ENCODE measurements at regions not wholly inside any gene's neighbourhood (a gene's known extent, or its start where the extent isn't known, plus 50 kb on each side); places are given as distances from the start of the nearest gene placed in this dataset.

GRCh38 chr3:145411605-145412004, 749.4 kb downstream of the PLOD2 start:
- Histone ChIP-seq H2AFZ (ENCODE audit: control insufficient read depth, low read length) (no peak overlapping the region), H4K20me1 (ENCODE audit: control insufficient read depth, extremely low read depth, insufficient read depth, low read length) (no peaks in the 10 kb centered on the region), H3K9me1 (ENCODE audit: control insufficient read depth, extremely low read depth, insufficient read depth, low read length) (no peaks in the 10 kb centered on the region), H3K9me3 (ENCODE audit: control insufficient read depth, low read depth, low read length) (no peaks in the 10 kb centered on the region), H3K36me3 (ENCODE audit: control insufficient read depth in 2 of 2, extremely low read depth in 1 of 2, insufficient read depth in 2 of 2, low read length in 2 of 2) (no peaks in the 10 kb centered on the region), H3K9ac (ENCODE audit: control insufficient read depth, extremely low read depth, insufficient read depth, low read length) (no peak overlapping the region), H3K4me3 (ENCODE audit: control insufficient read depth in 2 of 3, extremely low read depth in 1 of 3, insufficient read depth in 2 of 3, low read depth in 1 of 3, low read length in 3 of 3) (no peak overlapping the region), H3K27me3 (ENCODE audit: control insufficient read depth, extremely low read depth, insufficient read depth, low read length) (no peaks in the 10 kb centered on the region), H3K79me2 (ENCODE audit: control insufficient read depth, insufficient read depth, low read length) (no peaks in the 10 kb centered on the region), H3K27ac (ENCODE audit: control insufficient read depth, insufficient read depth, low read length) (no peak overlapping the region), H3K4me1 (ENCODE audit: control insufficient read depth, extremely low read depth, insufficient read depth, low read length) (no peaks in the 10 kb centered on the region), H3K4me2 (ENCODE audit: control insufficient read depth, extremely low read depth, insufficient read depth, low read depth, low read length) (no peak overlapping the region)
- dilution Hi-C loops (cut with MboI; ENCODE audit: extremely low pct_ligation_motif_present, low sequenced_read_pairs), result no loop called here
- no peak for TF ChIP-seq EZH2 (IDR thresholded peaks at IDR 0.05; ENCODE audit: low read length)
- TF ChIP-seq, protein P1, sequence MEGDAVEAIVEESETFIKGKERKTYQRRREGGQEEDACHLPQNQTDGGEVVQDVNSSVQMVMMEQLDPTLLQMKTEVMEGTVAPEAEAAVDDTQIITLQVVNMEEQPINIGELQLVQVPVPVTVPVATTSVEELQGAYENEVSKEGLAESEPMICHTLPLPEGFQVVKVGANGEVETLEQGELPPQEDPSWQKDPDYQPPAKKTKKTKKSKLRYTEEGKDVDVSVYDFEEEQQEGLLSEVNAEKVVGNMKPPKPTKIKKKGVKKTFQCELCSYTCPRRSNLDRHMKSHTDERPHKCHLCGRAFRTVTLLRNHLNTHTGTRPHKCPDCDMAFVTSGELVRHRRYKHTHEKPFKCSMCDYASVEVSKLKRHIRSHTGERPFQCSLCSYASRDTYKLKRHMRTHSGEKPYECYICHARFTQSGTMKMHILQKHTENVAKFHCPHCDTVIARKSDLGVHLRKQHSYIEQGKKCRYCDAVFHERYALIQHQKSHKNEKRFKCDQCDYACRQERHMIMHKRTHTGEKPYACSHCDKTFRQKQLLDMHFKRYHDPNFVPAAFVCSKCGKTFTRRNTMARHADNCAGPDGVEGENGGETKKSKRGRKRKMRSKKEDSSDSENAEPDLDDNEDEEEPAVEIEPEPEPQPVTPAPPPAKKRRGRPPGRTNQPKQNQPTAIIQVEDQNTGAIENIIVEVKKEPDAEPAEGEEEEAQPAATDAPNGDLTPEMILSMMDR (optimal IDR thresholded peaks at IDR 0.05 in 1 of 3, IDR thresholded peaks at IDR 0.05 in 1 of 3, conservative IDR thresholded peaks at IDR 0.05 in 1 of 3; ENCODE audit: extremely low read depth in 1 of 3, insufficient read depth in 2 of 3, low read length in 3 of 3), result no peak
- no peak for FAIRE-seq
- no peak for DNase-seq (ENCODE audit: low read depth, low spot score)

DNA sequence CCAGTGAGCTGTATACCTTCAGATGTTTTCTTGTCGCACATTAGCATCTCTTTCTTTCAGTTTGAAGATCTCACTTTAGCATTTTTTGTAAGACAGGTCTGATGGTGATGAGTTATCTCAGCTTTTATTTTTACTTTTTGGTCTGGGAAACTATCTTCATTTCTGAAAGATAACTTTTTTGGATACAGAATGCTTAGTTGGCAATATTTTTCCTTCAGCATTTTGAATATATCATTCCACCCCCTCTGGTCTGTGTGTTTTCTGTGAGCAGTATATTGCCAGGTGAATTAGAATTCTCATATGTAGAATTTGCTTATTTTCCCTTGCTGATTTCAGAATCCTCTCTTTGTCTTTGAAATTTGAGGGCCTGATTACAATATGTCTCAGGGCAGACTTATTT, 743.3 kb downstream of the PLOD2 start:
- DNase-seq (ENCODE audit: low read depth, low spot score) (no peak), FAIRE-seq (no peak)
- Histone ChIP-seq H3K27ac (ENCODE audit: control insufficient read depth, insufficient read depth, low read length) (no peak overlapping the region), H3K4me2 (ENCODE audit: control insufficient read depth, extremely low read depth, insufficient read depth, low read depth, low read length) (no peak overlapping the region), H4K20me1 (ENCODE audit: control insufficient read depth, extremely low read depth, insufficient read depth, low read length) (no peaks in the 10 kb centered on the region), H3K4me1 (ENCODE audit: control insufficient read depth, extremely low read depth, insufficient read depth, low read length) (no peaks in the 10 kb centered on the region), H3K27me3 (ENCODE audit: control insufficient read depth, extremely low read depth, insufficient read depth, low read length) (no peaks in the 10 kb centered on the region), H3K36me3 (ENCODE audit: control insufficient read depth in 2 of 2, extremely low read depth in 1 of 2, insufficient read depth in 2 of 2, low read length in 2 of 2) (no peaks in the 10 kb centered on the region), H3K9me1 (ENCODE audit: control insufficient read depth, extremely low read depth, insufficient read depth, low read length) (no peaks in the 10 kb centered on the region), H3K79me2 (ENCODE audit: control insufficient read depth, insufficient read depth, low read length) (no peaks in the 10 kb centered on the region), H3K9ac (ENCODE audit: control insufficient read depth, extremely low read depth, insufficient read depth, low read length) (no peak overlapping the region), H3K9me3 (ENCODE audit: control insufficient read depth, low read depth, low read length) (no peaks in the 10 kb centered on the region), H3K4me3 (ENCODE audit: control insufficient read depth in 2 of 3, extremely low read depth in 1 of 3, insufficient read depth in 2 of 3, low read depth in 1 of 3, low read length in 3 of 3) (no peak overlapping the region), H2AFZ (ENCODE audit: control insufficient read depth, low read length) (no peak overlapping the region)
- TF ChIP-seq, protein P1 (optimal IDR thresholded peaks at IDR 0.05 in 1 of 3, IDR thresholded peaks at IDR 0.05 in 1 of 3, conservative IDR thresholded peaks at IDR 0.05 in 1 of 3; ENCODE audit: extremely low read depth in 1 of 3, insufficient read depth in 2 of 3, low read length in 3 of 3), result no peak
- TF ChIP-seq EZH2 (IDR thresholded peaks at IDR 0.05; ENCODE audit: low read length), result no peak
- dilution Hi-C loops (cut with MboI; ENCODE audit: extremely low pct_ligation_motif_present, low sequenced_read_pairs), result no loop called here
